NB4 (cell line): ENCODE measurements at regions not wholly inside any gene's neighbourhood (a gene's known extent, or its start where the extent isn't known, plus 50 kb on each side); places are given as distances from the start of the nearest gene placed in this dataset.

Experiments used
- DNase-seq: peaks from one replicate; pipeline ENCODE4 v3.0.0; 2010; ENCODE audit warnings: low read depth
- H3K4me3 ChIP-seq: one replicate; pipeline ENCODE4 v1.5.1; 2011; ENCODE audit warnings: mild to moderate bottlenecking, low read depth, low read length, moderate library complexity
- MYC ChIP-seq: IDR thresholded peaks from 2 replicates; pipeline ENCODE4 v1.6.1; 2011; ENCODE audit warnings: low read depth, low read length
- POLR2A ChIP-seq: IDR thresholded peaks from 2 replicates; pipeline ENCODE4 v1.6.1; 2011; ENCODE audit warnings: mild to moderate bottlenecking; ENCODE audit not compliant: insufficient read length; ENCODE audit errors: extremely low read depth
- TF ChIP-seq, protein P1 (sequence below): IDR thresholded peaks from one replicate; pipeline ENCODE4 v1.5.1; 2012; ENCODE audit warnings: low read depth, low read length
- TF ChIP-seq, protein P2 (sequence below): IDR thresholded peaks from 2 replicates; pipeline ENCODE4 v1.6.1; 2011; ENCODE audit warnings: low read depth, low read length

DNA sequence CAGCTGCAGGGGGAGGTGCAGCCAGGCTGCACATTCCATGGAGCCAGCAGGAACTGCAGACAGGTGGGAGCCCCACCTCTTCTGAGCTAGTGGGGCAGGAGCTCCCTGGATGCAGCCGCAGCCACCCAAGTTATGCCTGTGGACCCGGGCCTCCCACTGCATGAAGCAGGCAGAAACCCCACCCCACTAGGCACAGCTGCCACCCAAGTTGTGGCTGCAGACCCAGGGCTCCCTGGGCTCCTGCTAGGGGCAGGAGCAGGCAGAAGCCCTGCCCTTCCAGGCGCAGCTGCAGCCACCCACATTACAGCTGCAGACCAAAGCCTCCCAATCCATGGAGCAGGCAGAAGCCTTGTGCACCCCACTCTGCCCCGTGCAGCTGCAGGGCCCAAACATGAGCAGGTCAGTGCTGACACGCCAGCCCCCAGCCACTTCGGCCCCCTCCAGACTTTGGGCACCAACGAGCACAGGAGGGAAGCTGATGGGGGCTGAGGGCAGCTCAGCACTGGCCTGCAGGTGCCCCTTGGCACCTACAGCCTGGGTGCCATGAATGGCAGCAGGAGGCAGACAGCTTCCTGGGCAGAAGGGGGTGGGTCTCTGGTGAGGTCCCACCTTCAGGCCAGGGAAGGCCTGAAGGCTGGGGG lies 106.9 kb downstream of the C9orf50 start:
- no peak overlapping the region for H3K4me3 ChIP-seq
- TF ChIP-seq POLR2A (no peak), MYC (no peak)
- TF ChIP-seq, protein P1, sequence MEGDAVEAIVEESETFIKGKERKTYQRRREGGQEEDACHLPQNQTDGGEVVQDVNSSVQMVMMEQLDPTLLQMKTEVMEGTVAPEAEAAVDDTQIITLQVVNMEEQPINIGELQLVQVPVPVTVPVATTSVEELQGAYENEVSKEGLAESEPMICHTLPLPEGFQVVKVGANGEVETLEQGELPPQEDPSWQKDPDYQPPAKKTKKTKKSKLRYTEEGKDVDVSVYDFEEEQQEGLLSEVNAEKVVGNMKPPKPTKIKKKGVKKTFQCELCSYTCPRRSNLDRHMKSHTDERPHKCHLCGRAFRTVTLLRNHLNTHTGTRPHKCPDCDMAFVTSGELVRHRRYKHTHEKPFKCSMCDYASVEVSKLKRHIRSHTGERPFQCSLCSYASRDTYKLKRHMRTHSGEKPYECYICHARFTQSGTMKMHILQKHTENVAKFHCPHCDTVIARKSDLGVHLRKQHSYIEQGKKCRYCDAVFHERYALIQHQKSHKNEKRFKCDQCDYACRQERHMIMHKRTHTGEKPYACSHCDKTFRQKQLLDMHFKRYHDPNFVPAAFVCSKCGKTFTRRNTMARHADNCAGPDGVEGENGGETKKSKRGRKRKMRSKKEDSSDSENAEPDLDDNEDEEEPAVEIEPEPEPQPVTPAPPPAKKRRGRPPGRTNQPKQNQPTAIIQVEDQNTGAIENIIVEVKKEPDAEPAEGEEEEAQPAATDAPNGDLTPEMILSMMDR = no peak
- TF ChIP-seq, protein P2, sequence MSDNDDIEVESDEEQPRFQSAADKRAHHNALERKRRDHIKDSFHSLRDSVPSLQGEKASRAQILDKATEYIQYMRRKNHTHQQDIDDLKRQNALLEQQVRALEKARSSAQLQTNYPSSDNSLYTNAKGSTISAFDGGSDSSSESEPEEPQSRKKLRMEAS = no peak
- DNase-seq = no peak

DNA sequence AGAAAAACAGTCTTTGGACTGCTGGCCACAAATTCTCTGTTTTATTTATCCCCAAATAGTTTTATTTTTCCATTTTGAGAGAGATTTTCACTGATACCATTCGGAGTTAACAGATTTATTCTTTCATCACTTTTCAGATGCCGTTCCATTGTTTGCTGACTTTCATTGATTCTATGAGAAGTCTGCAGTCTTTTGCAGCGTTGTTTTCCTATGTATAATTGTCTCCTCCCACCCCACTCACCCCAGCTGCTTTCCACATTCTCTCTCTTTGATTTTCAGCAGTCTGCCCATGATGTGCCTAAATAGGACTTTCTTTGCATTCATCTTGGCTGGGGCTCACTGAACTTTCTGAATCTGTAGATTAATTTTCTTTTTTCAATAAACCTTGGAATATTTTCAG lies 107.6 kb downstream of the C9orf50 start:
- TF ChIP-seq, protein P2 = no peak
- TF ChIP-seq MYC (no peak), POLR2A (no peak)
- TF ChIP-seq, protein P1 = no peak
- H3K4me3 ChIP-seq = no peak overlapping the region
- DNase-seq = no peak

DNA sequence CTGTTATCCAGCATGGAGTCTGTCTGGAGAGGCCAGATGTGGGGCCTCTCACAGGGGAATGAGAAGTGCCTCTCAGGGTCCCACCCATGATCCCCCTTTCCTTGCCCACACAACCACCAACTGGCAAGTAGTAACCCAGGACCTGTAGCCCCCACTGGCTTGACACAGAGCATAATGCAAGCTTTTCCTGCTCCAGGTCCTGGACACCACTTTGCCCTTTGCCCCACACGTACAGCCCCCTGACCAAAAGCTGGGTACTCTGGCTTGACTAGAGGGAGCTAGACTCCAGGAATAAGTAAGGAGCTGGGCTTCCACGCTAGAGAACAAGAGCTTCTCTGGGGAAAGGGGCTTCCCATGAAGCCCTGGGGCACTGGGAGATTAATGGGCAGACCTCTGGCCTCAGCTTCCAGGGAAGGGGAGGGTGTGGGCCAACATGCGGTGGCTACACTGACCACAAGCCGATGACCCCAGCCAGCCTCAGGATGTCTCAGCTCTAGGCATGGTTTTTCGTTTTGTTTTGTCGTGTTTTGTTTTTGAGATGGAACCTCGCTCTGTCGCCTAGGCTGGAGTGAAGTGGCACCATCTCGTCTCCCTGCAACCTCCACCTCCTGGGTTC lies 109.5 kb downstream of the C9orf50 start:
- no peak overlapping the region for H3K4me3 ChIP-seq
- TF ChIP-seq MYC (no peak), POLR2A (no peak)
- TF ChIP-seq, protein P2 = no peak
- TF ChIP-seq, protein P1 = no peak
- DNase-seq = no peak

DNA sequence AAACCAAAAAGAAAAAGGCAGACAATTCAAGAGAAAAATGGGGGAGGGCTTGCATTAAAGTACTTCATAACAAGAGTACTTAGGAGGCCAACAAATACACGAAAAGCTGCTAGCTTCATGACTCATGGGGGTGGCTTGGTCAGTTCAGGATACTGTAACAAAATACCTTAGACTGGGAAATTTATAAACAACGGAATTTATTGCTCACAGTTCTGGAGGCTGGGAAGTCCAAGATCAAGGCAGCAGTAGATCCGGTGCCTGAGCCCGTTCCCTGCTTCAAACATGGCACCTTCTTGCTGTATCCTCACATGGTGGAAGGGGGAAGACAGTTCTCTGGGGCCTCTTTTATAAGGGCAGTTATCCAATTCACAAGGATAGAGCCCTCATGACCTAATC lies 111.4 kb downstream of the C9orf50 start:
- DNase-seq = no peak
- TF ChIP-seq, protein P2 = no peak
- TF ChIP-seq, protein P1 = no peak
- TF ChIP-seq POLR2A = no peak
- no peak for TF ChIP-seq MYC
- H3K4me3 ChIP-seq = no peak overlapping the region

DNA sequence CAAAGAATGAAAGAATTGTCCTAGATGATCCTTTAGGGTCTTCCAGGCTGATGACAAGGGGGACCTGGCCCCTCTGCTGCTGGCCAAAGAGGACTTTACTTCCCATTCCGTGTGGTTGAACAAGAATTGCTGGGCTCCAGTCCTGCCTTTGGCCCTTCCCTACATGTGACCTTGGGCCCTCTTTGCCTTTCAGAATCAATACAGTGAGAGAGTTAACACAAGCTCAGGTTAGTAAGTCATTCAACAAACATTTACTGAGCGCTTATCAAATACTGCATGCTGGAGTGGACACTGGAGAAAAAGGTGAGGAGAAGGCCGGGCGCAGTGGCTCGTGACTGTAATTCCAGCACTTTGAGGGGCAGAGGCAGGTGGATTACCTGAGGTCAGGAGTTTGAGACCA lies 113.1 kb downstream of the C9orf50 start:
- TF ChIP-seq POLR2A = no peak
- TF ChIP-seq, protein P1 = no peak
- no peak for TF ChIP-seq MYC
- TF ChIP-seq, protein P2 = no peak

More for the DNA sequence above, 113.1 kb downstream of the C9orf50 start:
- H3K4me3 ChIP-seq = no peak overlapping the region
- no peak for DNase-seq
